ENCODE measurements at regions not wholly inside any gene's neighbourhood (a gene's known extent, or its start where the extent isn't known, plus 50 kb on each side); places are given as distances from the start of the nearest gene placed in this dataset.

- TF ChIP-seq CTCF (IDR thresholded peaks at IDR 0.05; ENCODE audit: insufficient read depth, missing control alignments), result no peak
- no peak for FAIRE-seq
- DNase-seq (ENCODE audit: insufficient read length, low spot score), result no peak
Measured at GRCh38 chr10:3415038-3415736, 242.6 kb upstream of the PITRM1 start.

- no peak for DNase-seq (ENCODE audit: insufficient read length, low spot score)
- TF ChIP-seq CTCF (IDR thresholded peaks at IDR 0.05; ENCODE audit: insufficient read depth, missing control alignments), result no peak
- FAIRE-seq, result no peak
Measured at GRCh38 chr10:3414667-3415023, 242.1 kb upstream of the PITRM1 start.

GRCh38 chr10:3413937-3414666 is 241.5 kb upstream of the PITRM1 start:
- no peak for DNase-seq (ENCODE audit: insufficient read length, low spot score)
- no peak for TF ChIP-seq CTCF (IDR thresholded peaks at IDR 0.05; ENCODE audit: insufficient read depth, missing control alignments)

GRCh38 chr10:3412646-3413045 is 240.1 kb upstream of the PITRM1 start:
- DNase-seq (ENCODE audit: insufficient read length, low spot score), result no peak
- TF ChIP-seq CTCF (IDR thresholded peaks at IDR 0.05; ENCODE audit: insufficient read depth, missing control alignments), result no peak
- no peak for FAIRE-seq

More at GRCh38 chr10:3413937-3414666, 241.5 kb upstream of the PITRM1 start:
- FAIRE-seq, result no peak

- TF ChIP-seq CTCF (IDR thresholded peaks at IDR 0.05; ENCODE audit: insufficient read depth, missing control alignments), result no peak
- FAIRE-seq, result no peak
- DNase-seq (ENCODE audit: insufficient read length, low spot score), result no peak
Measured at GRCh38 chr10:3412071-3412582, 239.5 kb upstream of the PITRM1 start.

- FAIRE-seq (peak; percentile 91), DNase-seq (ENCODE audit: insufficient read length, low spot score) (no peak)
- TF ChIP-seq CTCF (IDR thresholded peaks at IDR 0.05; ENCODE audit: insufficient read depth, missing control alignments), result no peak
Measured at GRCh38 chr10:3411044-3411443, 238.5 kb upstream of the PITRM1 start.

GRCh38 chr10:3409928-3410327 is 237.3 kb upstream of the PITRM1 start:
- no peak for FAIRE-seq
- no peak for TF ChIP-seq CTCF (IDR thresholded peaks at IDR 0.05; ENCODE audit: insufficient read depth, missing control alignments)
- DNase-seq (ENCODE audit: insufficient read length, low spot score), result no peak

Data from D721Med (cell line).